IPS-18c (cell line): ENCODE measurements at regions not wholly inside any gene's neighbourhood (a gene's known extent, or its start where the extent isn't known, plus 50 kb on each side); places are given as distances from the start of the nearest gene placed in this dataset.

Source experiments
- H3K4me3 ChIP-seq: 2 replicates; pipeline ENCODE4 v1.7.0; 2013; ENCODE audit warnings: low read depth, mild to moderate bottlenecking, low read length, moderate library complexity; ENCODE audit not compliant: insufficient read depth
- H3K9me3 ChIP-seq: one replicate; pipeline ENCODE4 v1.6.1; 2013; ENCODE audit warnings: mild to moderate bottlenecking, low read length, moderate library complexity; ENCODE audit not compliant: control insufficient read depth, insufficient read depth

GRCh38 chr19:28908941-28909340 lies 304.0 kb downstream of the UQCRFS1 start:
- H3K4me3 ChIP-seq, result no peak overlapping the region
- H3K9me3 ChIP-seq, result no peaks in the 10 kb centered on the region

GRCh38 chr19:28907534-28907933 lies 305.4 kb downstream of the UQCRFS1 start:
- H3K4me3 ChIP-seq, result no peak overlapping the region
- H3K9me3 ChIP-seq, result no peaks in the 10 kb centered on the region

GRCh38 chr19:28905996-28906395 lies 307.0 kb downstream of the UQCRFS1 start:
- no peak overlapping the region for H3K4me3 ChIP-seq

GRCh38 chr19:28899703-28900102 lies 313.2 kb downstream of the UQCRFS1 start:
- Histone ChIP-seq H3K4me3 (no peak overlapping the region), H3K9me3 (no peaks in the 10 kb centered on the region)

More at GRCh38 chr19:28905996-28906395, 307.0 kb downstream of the UQCRFS1 start:
- H3K9me3 ChIP-seq, result no peaks in the 10 kb centered on the region

GRCh38 chr19:28898249-28898648 lies 314.7 kb downstream of the UQCRFS1 start:
- H3K9me3 ChIP-seq, result no peaks in the 10 kb centered on the region
- no peak overlapping the region for H3K4me3 ChIP-seq

GRCh38 chr19:28889941-28890670 lies 322.8 kb downstream of the UQCRFS1 start:
- H3K4me3 ChIP-seq, result no peak overlapping the region
- no peaks in the 10 kb centered on the region for H3K9me3 ChIP-seq

- H3K4me3 ChIP-seq, result no peak overlapping the region
- H3K9me3 ChIP-seq, result no peaks in the 10 kb centered on the region
Observed at GRCh38 chr19:28887920-28888618, 324.9 kb downstream of the UQCRFS1 start.

- no peaks in the 10 kb centered on the region for H3K9me3 ChIP-seq
Observed at GRCh38 chr19:28886708-28887107, 326.2 kb downstream of the UQCRFS1 start.

GRCh38 chr19:28885965-28886364 lies 327.0 kb downstream of the UQCRFS1 start:
- no peaks in the 10 kb centered on the region for H3K9me3 ChIP-seq
- H3K4me3 ChIP-seq, result no peak overlapping the region

More at GRCh38 chr19:28886708-28887107, 326.2 kb downstream of the UQCRFS1 start:
- H3K4me3 ChIP-seq, result no peak overlapping the region

- Histone ChIP-seq H3K9me3 (no peaks in the 10 kb centered on the region), H3K4me3 (no peak overlapping the region)
Observed at GRCh38 chr19:28884786-28885476, 328.0 kb downstream of the UQCRFS1 start.

- Histone ChIP-seq H3K4me3 (no peak overlapping the region), H3K9me3 (no peaks in the 10 kb centered on the region)
Observed at GRCh38 chr19:28883241-28883693, 329.7 kb downstream of the UQCRFS1 start.

- H3K4me3 ChIP-seq, result no peak overlapping the region
- no peaks in the 10 kb centered on the region for H3K9me3 ChIP-seq
Observed at GRCh38 chr19:28882818-28883217, 330.1 kb downstream of the UQCRFS1 start.

GRCh38 chr19:28881616-28882015 lies 331.3 kb downstream of the UQCRFS1 start:
- no peak overlapping the region; the same call in 1 of the 2 replicates for H3K4me3 ChIP-seq
- H3K9me3 ChIP-seq, result no peaks in the 10 kb centered on the region

- no peaks in the 10 kb centered on the region for H3K9me3 ChIP-seq
- H3K4me3 ChIP-seq, result no peak overlapping the region
Observed at GRCh38 chr19:28880735-28881401, 332.1 kb downstream of the UQCRFS1 start.

GRCh38 chr19:28878862-28879566 lies 333.9 kb downstream of the UQCRFS1 start:
- no peaks in the 10 kb centered on the region for H3K9me3 ChIP-seq
- no peak overlapping the region for H3K4me3 ChIP-seq

- Histone ChIP-seq H3K4me3 (no peak overlapping the region), H3K9me3 (no peaks in the 10 kb centered on the region)
Observed at GRCh38 chr19:28876609-28877123, 336.3 kb downstream of the UQCRFS1 start.

- Histone ChIP-seq H3K9me3 (peaks cover 3% of the 10 kb centered on the region), H3K4me3 (no peak overlapping the region)
Observed at GRCh38 chr19:28874742-28875141, 338.2 kb downstream of the UQCRFS1 start.
